ENCODE measurements at regions not wholly inside any gene's neighbourhood (a gene's known extent, or its start where the extent isn't known, plus 50 kb on each side); places are given as distances from the start of the nearest gene placed in this dataset.

DNA sequence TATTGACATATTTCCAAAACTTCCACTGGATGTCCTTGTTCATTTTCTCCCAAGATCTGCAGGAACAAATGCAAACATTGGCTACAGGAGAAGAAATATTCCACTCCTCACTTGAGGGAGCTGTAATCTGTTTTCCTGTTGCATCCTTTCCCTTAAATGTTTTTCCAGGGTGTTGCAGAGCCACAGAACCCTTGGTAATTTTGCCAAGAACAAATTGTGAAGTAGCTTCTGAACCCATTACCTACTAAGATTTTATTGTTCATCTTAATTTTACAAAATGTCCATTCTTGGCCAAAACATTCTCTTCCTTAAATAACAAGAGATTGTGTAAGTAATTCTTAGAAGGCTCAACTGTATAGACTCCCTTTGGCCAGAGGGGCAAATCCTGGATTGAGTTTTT is 177.0 kb downstream of the GNAT3 start:
- Mint-ChIP-seq H3K27me3 (ENCODE audit: insufficient read depth, unreplicated experiment) (peaks cover 4% of the 10 kb centered on the region), H3K27ac (ENCODE audit: unreplicated experiment) (no peak overlapping the region), H3K9me3 (ENCODE audit: unreplicated experiment) (no peaks in the 10 kb centered on the region), H3K4me1 (ENCODE audit: low read depth, unreplicated experiment) (no peaks in the 10 kb centered on the region), H3K36me3 (ENCODE audit: insufficient read depth, unreplicated experiment) (no peaks in the 10 kb centered on the region), H3K4me3 (ENCODE audit: unreplicated experiment) (no peak overlapping the region)
- TF ChIP-seq, protein P1, sequence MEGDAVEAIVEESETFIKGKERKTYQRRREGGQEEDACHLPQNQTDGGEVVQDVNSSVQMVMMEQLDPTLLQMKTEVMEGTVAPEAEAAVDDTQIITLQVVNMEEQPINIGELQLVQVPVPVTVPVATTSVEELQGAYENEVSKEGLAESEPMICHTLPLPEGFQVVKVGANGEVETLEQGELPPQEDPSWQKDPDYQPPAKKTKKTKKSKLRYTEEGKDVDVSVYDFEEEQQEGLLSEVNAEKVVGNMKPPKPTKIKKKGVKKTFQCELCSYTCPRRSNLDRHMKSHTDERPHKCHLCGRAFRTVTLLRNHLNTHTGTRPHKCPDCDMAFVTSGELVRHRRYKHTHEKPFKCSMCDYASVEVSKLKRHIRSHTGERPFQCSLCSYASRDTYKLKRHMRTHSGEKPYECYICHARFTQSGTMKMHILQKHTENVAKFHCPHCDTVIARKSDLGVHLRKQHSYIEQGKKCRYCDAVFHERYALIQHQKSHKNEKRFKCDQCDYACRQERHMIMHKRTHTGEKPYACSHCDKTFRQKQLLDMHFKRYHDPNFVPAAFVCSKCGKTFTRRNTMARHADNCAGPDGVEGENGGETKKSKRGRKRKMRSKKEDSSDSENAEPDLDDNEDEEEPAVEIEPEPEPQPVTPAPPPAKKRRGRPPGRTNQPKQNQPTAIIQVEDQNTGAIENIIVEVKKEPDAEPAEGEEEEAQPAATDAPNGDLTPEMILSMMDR (IDR thresholded peaks at IDR 0.05; ENCODE audit: insufficient read depth in 1 of 2, low read depth in 1 of 2, low read length in 1 of 2, severe bottlenecking in 1 of 2, unreplicated experiment in 1 of 2): no peak
- Histone ChIP-seq H3K4me3 (ENCODE audit: low read depth, low read length) (no peak overlapping the region), H3K9me3 (no peaks in the 10 kb centered on the region; the same call in 1 of the 2 replicates), H3K4me1 (no peaks in the 10 kb centered on the region; the same call in 1 of the 2 replicates), H3K36me3 (ENCODE audit: control insufficient read depth, insufficient read depth, low read length) (no peaks in the 10 kb centered on the region), H3K27me3 (replicated peaks; ENCODE audit: control insufficient read depth, insufficient read depth, low read length) (no peaks in the 10 kb centered on the region)
- DNase-seq: no peak
- intact Hi-C loops (cut with micrococcal nuclease; ENCODE audit: unreplicated experiment): loop anchor here (5.0 kb wide), 1 partner anchor 57 kb away; no protein-coding TSS in a partner anchor
- no TSS peak for BruUV-seq (replicated peaks)
- ChIA-PET POLR2A (no interaction called here), CTCF (interaction anchor here (0.7 kb wide), 1 partner anchor 120 kb away, joined by 4 read pairs; no protein-coding TSS in a partner anchor)

DNA sequence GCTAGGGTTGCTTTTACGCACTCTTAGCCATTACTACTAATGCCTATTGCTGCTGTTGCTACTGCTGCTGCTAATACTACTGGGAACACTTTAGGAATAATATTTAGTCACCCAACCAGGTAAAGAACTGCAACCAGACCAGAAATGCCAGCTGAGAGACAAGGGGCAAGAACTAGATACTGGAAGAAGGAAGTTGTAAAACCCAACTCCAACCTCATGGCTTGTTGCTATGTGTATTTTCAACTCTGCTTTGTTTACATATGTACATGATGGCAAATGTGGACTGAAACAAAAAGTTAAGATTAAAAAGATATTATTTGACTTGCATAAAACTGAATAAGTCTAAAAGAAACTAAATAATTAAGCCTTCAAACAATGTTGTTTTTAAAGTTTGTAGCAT is 177.7 kb downstream of the GNAT3 start:
- BruUV-seq (replicated peaks): no TSS peak
- no peaks in the 10 kb centered on the region for H3K36me3 ChIP-seq (ENCODE audit: control insufficient read depth, insufficient read depth, low read length)
- Mint-ChIP-seq H3K4me1 (ENCODE audit: low read depth, unreplicated experiment) (no peaks in the 10 kb centered on the region), H3K36me3 (ENCODE audit: insufficient read depth, unreplicated experiment) (no peaks in the 10 kb centered on the region), H3K27me3 (ENCODE audit: insufficient read depth, unreplicated experiment) (peaks cover 4% of the 10 kb centered on the region), H3K9me3 (ENCODE audit: unreplicated experiment) (no peaks in the 10 kb centered on the region), H3K27ac (ENCODE audit: unreplicated experiment) (no peak overlapping the region), H3K4me3 (ENCODE audit: unreplicated experiment) (no peak overlapping the region)
- intact Hi-C loops (cut with micrococcal nuclease; ENCODE audit: unreplicated experiment): no loop called here
- TF ChIP-seq, protein P1 (IDR thresholded peaks at IDR 0.05; ENCODE audit: insufficient read depth in 1 of 2, low read depth in 1 of 2, low read length in 1 of 2, severe bottlenecking in 1 of 2, unreplicated experiment in 1 of 2): no peak
- no peaks in the 10 kb centered on the region for H3K27me3 ChIP-seq (replicated peaks; ENCODE audit: control insufficient read depth, insufficient read depth, low read length)
- H3K4me3 ChIP-seq (ENCODE audit: low read depth, low read length): no peak overlapping the region
- ChIA-PET CTCF (no interaction called here), POLR2A (no interaction called here)
- DNase-seq: no peak
- H3K9me3 ChIP-seq: no peaks in the 10 kb centered on the region; the same call in 1 of the 2 replicates
- H3K4me1 ChIP-seq: no peaks in the 10 kb centered on the region; the same call in 1 of the 2 replicates

DNA sequence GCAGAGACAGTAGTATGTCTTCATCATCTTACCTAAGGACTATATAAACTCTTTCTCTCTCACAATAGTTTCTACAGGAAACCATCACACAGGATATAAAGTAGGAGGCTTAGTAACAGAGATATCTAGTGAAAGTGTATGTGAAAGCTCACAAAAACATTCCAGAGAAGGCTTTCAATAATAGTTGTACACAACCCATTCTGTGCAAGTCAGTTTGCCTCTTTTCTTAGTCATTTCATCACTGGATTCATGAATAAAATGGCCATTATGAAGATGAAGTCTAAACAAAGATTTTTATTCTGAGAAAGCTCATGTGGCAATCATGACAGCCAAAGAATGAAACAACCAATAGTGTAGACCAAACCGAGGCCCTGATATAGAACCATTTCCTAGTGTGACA is 178.8 kb downstream of the GNAT3 start:
- H3K36me3 ChIP-seq (ENCODE audit: control insufficient read depth, insufficient read depth, low read length): no peaks in the 10 kb centered on the region
- no peak overlapping the region for H3K4me3 Mint-ChIP-seq (ENCODE audit: unreplicated experiment)
- no peak overlapping the region for H3K4me3 ChIP-seq (ENCODE audit: low read depth, low read length)
- peaks cover 4% of the 10 kb centered on the region for H3K27me3 Mint-ChIP-seq (ENCODE audit: insufficient read depth, unreplicated experiment)
- TF ChIP-seq, protein P1 (IDR thresholded peaks at IDR 0.05; ENCODE audit: insufficient read depth in 1 of 2, low read depth in 1 of 2, low read length in 1 of 2, severe bottlenecking in 1 of 2, unreplicated experiment in 1 of 2): no peak
- H3K36me3 Mint-ChIP-seq (ENCODE audit: insufficient read depth, unreplicated experiment): no peaks in the 10 kb centered on the region
- intact Hi-C loops (cut with micrococcal nuclease; ENCODE audit: unreplicated experiment): no loop called here
- no peaks in the 10 kb centered on the region for H3K4me1 Mint-ChIP-seq (ENCODE audit: low read depth, unreplicated experiment)
- no TSS peak for BruUV-seq (replicated peaks)
- H3K27ac Mint-ChIP-seq (ENCODE audit: unreplicated experiment): no peak overlapping the region
- ChIA-PET CTCF (no interaction called here), POLR2A (no interaction called here)
- no peaks in the 10 kb centered on the region for H3K9me3 Mint-ChIP-seq (ENCODE audit: unreplicated experiment)
- H3K4me1 ChIP-seq: no peaks in the 10 kb centered on the region; the same call in 1 of the 2 replicates
- no peak for DNase-seq
- H3K27me3 ChIP-seq (replicated peaks; ENCODE audit: control insufficient read depth, insufficient read depth, low read length): no peaks in the 10 kb centered on the region
- no peaks in the 10 kb centered on the region; the same call in 1 of the 2 replicates for H3K9me3 ChIP-seq
